SKM-1 (cell line): ENCODE measurements at regions not wholly inside any gene's neighbourhood (a gene's known extent, or its start where the extent isn't known, plus 50 kb on each side); places are given as distances from the start of the nearest gene placed in this dataset.
A peak's percentile ranks its signal among the peaks of the same experiment; 100 is the strongest.

Experiments
- DNase-seq: peaks from one replicate; lab custom pipeline; 2025; ENCODE audit not compliant: unreplicated experiment; lab: John Stamatoyannopoulos, UW

- DNase-seq: no peak
Measured at GRCh38 chr18:41373612-41374011, 581.4 kb upstream of the PIK3C3 start.

- no peak for DNase-seq
Measured at GRCh38 chr18:41372046-41372665, 582.9 kb upstream of the PIK3C3 start.

- DNase-seq: no peak
Measured at GRCh38 chr18:41371156-41372045, 583.6 kb upstream of the PIK3C3 start.

- DNase-seq: no peak
Measured at GRCh38 chr18:41370740-41371139, 584.3 kb upstream of the PIK3C3 start.

GRCh38 chr18:41357708-41358107, 597.3 kb upstream of the PIK3C3 start:
- no peak for DNase-seq

GRCh38 chr18:41353777-41354528, 601.1 kb upstream of the PIK3C3 start:
- no peak for DNase-seq

- DNase-seq: no peak
Measured at GRCh38 chr18:41351430-41351829, 603.6 kb upstream of the PIK3C3 start.

GRCh38 chr18:41347057-41347456, 608.0 kb upstream of the PIK3C3 start:
- no peak for DNase-seq

- no peak for DNase-seq
Measured at GRCh38 chr18:41343808-41344207, 611.2 kb upstream of the PIK3C3 start.

- no peak for DNase-seq
Measured at GRCh38 chr18:41338341-41338740, 616.7 kb upstream of the PIK3C3 start.

GRCh38 chr18:41331661-41332060, 623.4 kb upstream of the PIK3C3 start:
- no peak for DNase-seq

GRCh38 chr18:41326311-41326710, 628.7 kb upstream of the PIK3C3 start:
- DNase-seq: no peak

- no peak for DNase-seq
Measured at GRCh38 chr18:41324934-41325333, 630.1 kb upstream of the PIK3C3 start.

GRCh38 chr18:41324020-41324791, 630.8 kb upstream of the PIK3C3 start:
- no peak for DNase-seq

GRCh38 chr18:41323044-41323443, 632.0 kb upstream of the PIK3C3 start:
- no peak for DNase-seq

GRCh38 chr18:41320100-41320499, 634.9 kb upstream of the PIK3C3 start:
- DNase-seq: no peak

- DNase-seq: no peak
Measured at GRCh38 chr18:41315134-41315533, 639.9 kb upstream of the PIK3C3 start.

GRCh38 chr18:41311571-41312547, 643.2 kb upstream of the PIK3C3 start:
- DNase-seq: peak; percentile 6

GRCh38 chr18:41297740-41298139, 657.3 kb upstream of the PIK3C3 start:
- no peak for DNase-seq

- DNase-seq: no peak
Measured at GRCh38 chr18:41269294-41269693, 685.7 kb upstream of the PIK3C3 start.
